Activated CD8-positive, alpha-beta T cell treated with anti-CD3 and anti-CD28 coated beads, Interleukin-2, amount 10 ng/mL, durations not matched to agents 7 days and 5 days (primary cell): ENCODE measurements at regions not wholly inside any gene's neighbourhood (a gene's known extent, or its start where the extent isn't known, plus 50 kb on each side); places are given as distances from the start of the nearest gene placed in this dataset.
"Not testable (repeated sequence)": the region's sequence is repeated elsewhere in the genome, so short reads cannot be mapped to it uniquely, and the experiment has no call there.

Experiments
- ATAC-seq: fragments of 150-1000 bp; cut with Tn5 transposase; one replicate; pipeline ENCODE4 v1.10.0; 2021; ENCODE audit warnings: moderate library complexity
- CTCF ChIA-PET: fragments of 350-600 bp; sonication (Branson Sonifier 250); formaldehyde crosslinking; loops from one replicate; lab custom pipeline; 2021; ENCODE audit warnings: antibody characterized with exemption; lab: Charles Lee
- POLR2A ChIA-PET: fragments of 350-600 bp; sonication (Branson Sonifier 250); formaldehyde crosslinking; loops from one replicate; lab custom pipeline; 2021; ENCODE audit warnings: antibody characterized with exemption; lab: Charles Lee
- DNase-seq: peaks from one replicate; pipeline ENCODE4 v3.0.0-alpha.2; 2020
- H3K27ac Mint-ChIP-seq: one replicate; pipeline ENCODE4 v1.8.0; 2021; ENCODE audit warnings: mild to moderate bottlenecking, mixed read lengths
- H3K27me3 Mint-ChIP-seq: one replicate; pipeline ENCODE4 v1.8.0; 2021; ENCODE audit warnings: low read depth, mixed read lengths
- H3K36me3 Mint-ChIP-seq: one replicate; pipeline ENCODE4 v1.8.0; 2021; ENCODE audit warnings: low read depth, mixed read lengths
- H3K4me1 Mint-ChIP-seq: one replicate; pipeline ENCODE4 v1.8.0; 2021; ENCODE audit warnings: low read depth, mixed read lengths
- H3K4me3 Mint-ChIP-seq: one replicate; pipeline ENCODE4 v1.8.0; 2021; ENCODE audit warnings: mild to moderate bottlenecking, mixed read lengths
- H3K9me3 Mint-ChIP-seq: one replicate; pipeline ENCODE4 v1.8.0; 2022; ENCODE audit warnings: mixed read lengths; ENCODE audit not compliant: insufficient read depth

- Mint-ChIP-seq H3K27me3 (peaks cover 3% of the 10 kb centered on the region), H3K4me3 (no peak overlapping the region), H3K27ac (no peak overlapping the region), H3K4me1 (no peaks in the 10 kb centered on the region), H3K36me3 (no peaks in the 10 kb centered on the region), H3K9me3 (no peaks in the 10 kb centered on the region)
- no peak for DNase-seq
- POLR2A ChIA-PET: no interaction called here
- ATAC-seq: no peak
- CTCF ChIA-PET: no interaction called here
Observed at GRCh38 chr9:75289332-75289731, 201.0 kb downstream of the OSTF1 start.

DNA sequence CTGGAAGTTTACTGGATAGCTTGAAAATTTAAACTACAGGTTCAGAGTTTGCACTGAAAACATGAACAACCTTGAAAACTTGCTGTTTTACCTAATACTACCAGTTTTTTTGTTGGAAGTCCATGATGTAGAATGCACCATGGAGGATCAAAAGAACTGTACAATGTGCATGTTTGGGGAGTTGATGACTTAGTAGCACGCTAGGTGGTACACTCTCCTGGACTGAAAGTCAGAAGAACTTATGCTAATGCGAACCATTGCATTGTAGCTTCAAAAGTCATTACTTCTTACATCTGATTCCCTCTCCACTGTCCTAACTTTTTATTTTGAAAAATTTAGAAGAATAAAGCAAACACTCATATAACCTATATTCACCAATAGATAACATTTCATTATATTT is 211.0 kb downstream of the OSTF1 start:
- H3K4me3 Mint-ChIP-seq: no peak overlapping the region
- no peaks in the 10 kb centered on the region for H3K27me3 Mint-ChIP-seq
- ATAC-seq: no peak
- ChIA-PET POLR2A (no interaction called here), CTCF (no interaction called here)
- H3K9me3 Mint-ChIP-seq: no peaks in the 10 kb centered on the region
- no peak for DNase-seq
- no peak overlapping the region for H3K27ac Mint-ChIP-seq
- no peaks in the 10 kb centered on the region for H3K4me1 Mint-ChIP-seq
- H3K36me3 Mint-ChIP-seq: no peaks in the 10 kb centered on the region

- Mint-ChIP-seq H3K4me1 (no peaks in the 10 kb centered on the region), H3K27ac (no peak overlapping the region)
- ATAC-seq: no peak
Observed at GRCh38 chr9:75333624-75334023, 245.3 kb downstream of the OSTF1 start.

GRCh38 chr9:75358846-75359245 is 270.5 kb downstream of the OSTF1 start:
- Mint-ChIP-seq H3K27me3 (no peaks in the 10 kb centered on the region), H3K27ac (no peak overlapping the region), H3K36me3 (no peaks in the 10 kb centered on the region), H3K4me3 (no peak overlapping the region), H3K4me1 (no peaks in the 10 kb centered on the region), H3K9me3 (peaks cover 5% of the 10 kb centered on the region)
- CTCF ChIA-PET: no interaction called here
- POLR2A ChIA-PET: no interaction called here
- ATAC-seq (no peak), DNase-seq (no peak)

More at GRCh38 chr9:75333624-75334023, 245.3 kb downstream of the OSTF1 start:
- ChIA-PET POLR2A (no interaction called here), CTCF (no interaction called here)
- no peaks in the 10 kb centered on the region for H3K27me3 Mint-ChIP-seq
- DNase-seq: no peak
- no peaks in the 10 kb centered on the region for H3K9me3 Mint-ChIP-seq
- no peaks in the 10 kb centered on the region for H3K36me3 Mint-ChIP-seq
- H3K4me3 Mint-ChIP-seq: no peak overlapping the region

DNA sequence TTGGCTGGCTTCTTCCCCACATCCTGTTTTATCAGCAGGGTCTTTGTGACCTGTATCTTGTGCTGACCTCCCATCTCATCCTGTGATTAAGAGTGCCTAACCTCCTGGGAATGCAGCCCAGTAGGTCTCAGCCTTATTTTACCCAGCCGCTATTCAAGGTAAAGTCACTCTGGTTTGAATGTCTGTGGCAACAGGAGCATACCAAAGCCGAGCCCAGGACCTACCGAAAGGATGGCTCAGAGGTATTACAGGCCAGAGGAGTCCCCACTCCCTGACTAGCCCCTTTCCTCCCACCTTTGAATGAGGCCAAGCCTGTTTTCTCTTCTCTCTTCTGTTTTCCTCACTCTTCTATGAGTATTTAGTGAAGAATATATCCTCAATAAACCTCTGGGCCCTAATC is 271.3 kb downstream of the OSTF1 start:
- ChIA-PET CTCF (no interaction called here), POLR2A (no interaction called here)
- DNase-seq (no peak), ATAC-seq (no peak)
- H3K4me1 Mint-ChIP-seq: no peaks in the 10 kb centered on the region
- peaks cover 5% of the 10 kb centered on the region for H3K9me3 Mint-ChIP-seq
- H3K4me3 Mint-ChIP-seq: no peak overlapping the region
- H3K27me3 Mint-ChIP-seq: no peaks in the 10 kb centered on the region
- no peaks in the 10 kb centered on the region for H3K36me3 Mint-ChIP-seq
- no peak overlapping the region for H3K27ac Mint-ChIP-seq

DNA sequence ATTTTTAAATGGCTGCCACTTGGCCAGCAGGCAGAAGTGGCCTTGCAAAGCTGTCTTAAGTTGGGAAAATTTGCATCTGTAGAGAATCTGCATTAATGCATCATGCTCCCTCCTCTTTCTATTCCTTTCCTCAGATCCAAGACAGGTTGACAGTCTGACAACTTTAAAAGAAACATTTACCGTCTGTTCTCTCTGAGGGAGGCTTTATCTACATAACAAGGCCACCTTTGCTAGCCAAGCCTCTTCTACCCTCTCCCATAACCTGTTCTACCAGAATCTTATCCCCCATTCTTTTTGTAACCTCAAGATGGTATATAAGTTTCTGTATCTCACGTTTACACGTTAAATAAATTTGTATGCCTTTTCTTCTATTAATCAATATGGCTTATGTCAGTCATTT is 271.9 kb downstream of the OSTF1 start:
- Mint-ChIP-seq H3K9me3 (peaks cover 5% of the 10 kb centered on the region), H3K27me3 (no peaks in the 10 kb centered on the region), H3K36me3 (no peaks in the 10 kb centered on the region), H3K4me3 (no peak overlapping the region), H3K4me1 (no peaks in the 10 kb centered on the region), H3K27ac (no peak overlapping the region)
- CTCF ChIA-PET: no interaction called here
- ATAC-seq (no peak), DNase-seq (no peak)
- POLR2A ChIA-PET: no interaction called here

GRCh38 chr9:75362446-75362845 is 274.1 kb downstream of the OSTF1 start:
- DNase-seq, H3K9me3 Mint-ChIP-seq, H3K36me3 Mint-ChIP-seq, H3K27me3 Mint-ChIP-seq, CTCF ChIA-PET, ATAC-seq, H3K4me3 Mint-ChIP-seq, POLR2A ChIA-PET, H3K27ac Mint-ChIP-seq, H3K4me1 Mint-ChIP-seq: not testable (repeated sequence)

- Mint-ChIP-seq H3K27ac (no peak overlapping the region), H3K9me3 (peaks cover 5% of the 10 kb centered on the region), H3K4me1 (no peaks in the 10 kb centered on the region), H3K4me3 (no peak overlapping the region), H3K27me3 (no peaks in the 10 kb centered on the region), H3K36me3 (no peaks in the 10 kb centered on the region)
- ChIA-PET POLR2A (no interaction called here), CTCF (no interaction called here)
- DNase-seq: no peak
- ATAC-seq: no peak
Observed at GRCh38 chr9:75365196-75365595, 276.9 kb downstream of the OSTF1 start.

DNA sequence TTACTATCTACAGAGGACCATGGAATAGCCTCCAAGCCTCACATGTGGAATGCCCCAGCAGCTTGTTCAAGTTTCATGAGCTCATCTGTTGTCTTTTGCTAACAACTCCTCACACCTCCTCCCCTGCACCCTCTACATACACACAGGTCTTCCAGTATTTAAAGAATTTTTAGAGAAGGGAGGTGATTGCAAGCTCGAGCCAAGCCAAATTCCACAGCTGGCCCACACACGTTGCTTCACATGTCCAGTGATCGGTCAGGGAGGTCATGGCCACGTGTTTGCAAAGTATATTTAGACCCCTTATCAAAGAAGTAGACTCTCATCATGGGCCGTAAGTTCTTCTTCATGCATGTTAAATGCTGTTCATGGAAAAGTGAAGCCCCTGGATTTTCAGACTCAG is 281.7 kb downstream of the OSTF1 start:
- no peaks in the 10 kb centered on the region for H3K27me3 Mint-ChIP-seq
- H3K4me3 Mint-ChIP-seq: no peak overlapping the region
- no peak for DNase-seq
- H3K9me3 Mint-ChIP-seq: no peaks in the 10 kb centered on the region
- no peaks in the 10 kb centered on the region for H3K4me1 Mint-ChIP-seq
- H3K36me3 Mint-ChIP-seq: no peaks in the 10 kb centered on the region
- H3K27ac Mint-ChIP-seq: no peak overlapping the region
- POLR2A ChIA-PET: no interaction called here
- no peak for ATAC-seq
- CTCF ChIA-PET: no interaction called here

DNA sequence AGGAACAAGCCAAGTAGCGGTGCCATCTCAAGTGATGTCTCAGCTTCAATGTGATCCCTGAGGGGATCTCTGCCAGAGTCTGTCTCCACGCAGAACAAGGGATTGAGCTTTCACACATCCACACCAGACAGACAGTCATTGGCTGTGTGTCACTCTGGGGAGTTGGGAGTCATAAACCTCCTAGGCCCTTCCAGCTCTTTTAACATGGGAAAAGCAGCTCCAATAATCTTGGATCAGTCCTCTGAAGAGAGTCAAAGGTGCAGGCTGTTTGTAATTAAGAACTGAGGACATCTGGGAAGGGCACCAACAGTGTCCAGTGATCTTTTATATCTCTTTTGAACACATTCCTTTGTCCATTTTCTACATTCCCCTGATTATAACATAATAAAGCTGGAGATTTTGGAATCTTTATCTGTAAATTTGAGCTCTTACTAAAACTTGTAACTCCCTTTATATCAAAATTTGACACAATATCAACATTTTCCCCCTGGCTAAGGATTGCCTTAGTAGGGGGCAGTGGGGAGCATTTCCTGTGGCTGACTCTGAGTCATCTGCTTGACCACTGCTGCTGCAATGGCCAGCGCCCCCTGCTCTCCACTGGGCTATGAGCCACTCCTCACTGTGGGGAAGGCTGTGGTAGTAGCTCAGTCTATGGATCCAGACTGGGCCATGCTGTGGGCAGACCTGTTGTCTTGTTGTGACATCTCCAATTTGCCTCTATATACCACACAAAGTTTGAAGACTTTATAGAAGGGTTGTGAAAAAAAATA is 284.4 kb downstream of the OSTF1 start:
- no peak overlapping the region for H3K4me3 Mint-ChIP-seq
- H3K9me3 Mint-ChIP-seq: no peaks in the 10 kb centered on the region
- CTCF ChIA-PET: no interaction called here
- H3K36me3 Mint-ChIP-seq: no peaks in the 10 kb centered on the region
- DNase-seq: no peak
- no peak for ATAC-seq
- H3K27me3 Mint-ChIP-seq: no peaks in the 10 kb centered on the region
- H3K4me1 Mint-ChIP-seq: no peaks in the 10 kb centered on the region
- POLR2A ChIA-PET: interaction anchor here (0.6 kb wide), 1 partner anchor 1435 kb away, joined by 3 read pairs; no protein-coding TSS in a partner anchor
- H3K27ac Mint-ChIP-seq: no peak overlapping the region

DNA sequence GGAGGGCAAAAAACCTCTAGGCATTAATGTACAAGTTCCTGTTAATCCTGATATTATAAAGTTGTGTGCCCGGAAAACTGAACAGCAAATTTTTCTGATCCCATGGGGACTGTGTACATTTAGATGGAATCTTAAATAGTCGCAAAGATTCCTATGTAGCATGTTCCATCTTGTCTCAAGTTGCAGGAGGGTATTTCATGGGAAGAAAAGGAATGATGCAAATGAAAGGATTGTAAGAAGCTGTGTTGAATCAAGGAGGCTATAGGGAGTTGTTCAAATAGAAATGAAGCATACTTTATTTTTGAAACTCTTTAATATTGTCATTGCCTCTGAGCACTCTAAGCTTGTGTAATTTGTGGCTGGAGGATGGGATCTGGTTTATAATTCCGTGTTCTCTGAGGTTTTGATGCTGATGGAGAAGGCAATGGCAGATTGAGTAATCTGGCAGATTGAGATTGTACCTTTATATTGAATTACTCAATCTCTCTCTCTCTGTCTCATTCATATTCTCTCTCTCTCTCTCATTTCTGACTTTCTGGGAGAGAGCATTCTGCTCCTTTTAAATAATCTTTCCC is 288.5 kb downstream of the OSTF1 start:
- Mint-ChIP-seq H3K9me3 (no peaks in the 10 kb centered on the region), H3K27ac (no peak overlapping the region), H3K4me3 (no peak overlapping the region), H3K4me1 (no peaks in the 10 kb centered on the region), H3K36me3 (no peaks in the 10 kb centered on the region), H3K27me3 (no peaks in the 10 kb centered on the region)
- no peak for DNase-seq
- ChIA-PET CTCF (no interaction called here), POLR2A (no interaction called here)
- no peak for ATAC-seq

DNA sequence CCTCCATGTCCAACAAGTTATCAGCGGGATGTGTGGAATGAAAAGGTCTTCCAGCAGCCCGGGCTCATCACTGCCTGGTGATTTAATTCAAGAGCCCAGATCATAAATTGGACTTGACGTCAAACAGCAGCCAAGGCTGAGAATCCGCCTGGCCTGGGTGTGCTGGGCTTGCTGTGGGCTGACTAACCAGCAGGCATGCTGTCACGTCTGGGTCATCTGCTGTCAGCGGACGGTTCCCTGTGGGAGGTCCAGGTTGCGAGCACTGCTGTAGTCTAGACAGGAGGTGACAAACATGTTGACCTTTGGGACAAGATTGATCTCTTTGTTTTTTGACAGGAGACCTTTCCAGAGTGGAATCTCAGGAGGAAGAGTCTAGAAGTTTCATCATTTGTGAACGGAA is 289.7 kb downstream of the OSTF1 start:
- no peak for DNase-seq
- Mint-ChIP-seq H3K27me3 (no peaks in the 10 kb centered on the region), H3K4me1 (no peaks in the 10 kb centered on the region), H3K27ac (no peak overlapping the region), H3K9me3 (no peaks in the 10 kb centered on the region), H3K4me3 (no peak overlapping the region), H3K36me3 (no peaks in the 10 kb centered on the region)
- ATAC-seq: no peak
- POLR2A ChIA-PET: no interaction called here
- CTCF ChIA-PET: no interaction called here
